ENCODE measurements at regions not wholly inside any gene's neighbourhood (a gene's known extent, or its start where the extent isn't known, plus 50 kb on each side); places are given as distances from the start of the nearest gene placed in this dataset. TPM values are rescaled to one million over a fixed set of nuclear protein-coding genes. Genes with fewer than 3 reads are reported as not detected.

Small RNAs in the stretch of these regions (small RNA-seq; reads per million reads assigned to genes)
- gene RNU6-413P (ENCODE audit: insufficient read depth) = not detected

Data from neuronal stem cell (in vitro differentiated cells).